Sigmoid colon (tissue), 4 donors: ENCODE measurements at regions not wholly inside any gene's neighbourhood (a gene's known extent, or its start where the extent isn't known, plus 50 kb on each side); places are given as distances from the start of the nearest gene placed in this dataset.

Experiments used
- CTCF ChIP-seq, 4 experiments: fragments of 450-650 bp in 3 of 4; fragments of 200-600 bp in 1 of 4; IDR thresholded peaks; one replicate each; pipeline ENCODE4 v1.5.1; 2016 to 2019; ENCODE audit warnings: antibody characterized with exemption in 4 of 4, mild to moderate bottlenecking in 3 of 4, moderate library complexity in 2 of 4
- EP300 ChIP-seq, 4 donors: sonication (generic); formaldehyde crosslinking; IDR thresholded peaks; one replicate each; pipeline ENCODE4 v1.6.1; 2017; ENCODE audit warnings: antibody characterized with exemption in 4 of 4
- POLR2A ChIP-seq, 2 donors: fragments of 450-650 bp; IDR thresholded peaks; one replicate each; pipeline ENCODE4 v1.6.1; 2016; ENCODE audit warnings: antibody characterized with exemption in 2 of 2, mild to moderate bottlenecking in 2 of 2, moderate library complexity in 2 of 2

DNA sequence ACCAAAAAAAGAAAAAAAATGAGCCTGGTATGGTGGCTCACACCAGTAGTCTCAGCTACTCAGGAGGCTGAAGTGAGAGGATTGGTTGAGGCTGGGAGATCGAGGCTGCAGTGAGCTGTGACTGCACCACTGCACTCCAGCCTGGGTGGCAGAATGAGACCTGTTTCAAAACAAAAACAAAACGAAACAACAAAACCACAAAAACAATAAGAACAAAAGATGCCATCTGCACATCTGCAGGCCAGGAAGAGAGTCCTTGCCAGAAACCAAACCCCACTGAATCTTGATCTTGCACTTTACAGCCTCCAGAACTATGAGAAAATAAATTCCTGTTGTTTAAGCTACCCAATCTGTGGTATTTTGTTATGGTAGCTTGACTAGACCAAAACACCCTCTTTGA, 207.7 kb downstream of the YTHDC2 start:
- TF ChIP-seq EP300 (IDR thresholded peaks at IDR 0.05) (no peak), CTCF (IDR thresholded peaks at IDR 0.05) (no peak), POLR2A (IDR thresholded peaks at IDR 0.05) (no peak)
